ENCODE measurements at regions not wholly inside any gene's neighbourhood (a gene's known extent, or its start where the extent isn't known, plus 50 kb on each side); places are given as distances from the start of the nearest gene placed in this dataset.

GRCh38 chr9:106637486-106637885 is 225.5 kb upstream of the ZNF462 start:
- Histone ChIP-seq H4K8ac (replicated peaks; ENCODE audit: insufficient read length, low read depth, low read length) (no peak overlapping the region), H3K4ac (ENCODE audit: low read depth, low read length) (no peak overlapping the region), H3K79me1 (ENCODE audit: insufficient read depth, low read depth, low read length, poor library complexity, severe bottlenecking) (no peaks in the 10 kb centered on the region), H2BK5ac (ENCODE audit: insufficient read length, low read length) (no peak overlapping the region), H3K4me1 (ENCODE audit: insufficient read depth, low read length) (no peaks in the 10 kb centered on the region), H2BK15ac (ENCODE audit: low read depth, low read length) (no peak overlapping the region), H2BK120ac (ENCODE audit: low read depth, low read length, poor library complexity, severe bottlenecking) (no peak overlapping the region), H2AFZ (ENCODE audit: low read length) (no peak overlapping the region), H3K23ac (ENCODE audit: insufficient read length, low read depth, low read length) (no peak overlapping the region), H4K5ac (ENCODE audit: insufficient read length, low read depth, low read length) (no peak overlapping the region), H4K91ac (ENCODE audit: insufficient read length, low read depth, low read length) (no peak overlapping the region), H3K79me2 (ENCODE audit: insufficient read depth, low read length) (no peaks in the 10 kb centered on the region), H3K27me3 (ENCODE audit: insufficient read depth, low read length) (no peaks in the 10 kb centered on the region), H3K4me2 (ENCODE audit: insufficient read depth, insufficient read length, low read length) (no peak overlapping the region), H2BK20ac (ENCODE audit: low read depth, low read length, poor library complexity, severe bottlenecking) (no peak overlapping the region), H3T11ph (ENCODE audit: low read length) (no peak overlapping the region), H3K18ac (ENCODE audit: insufficient read length, low read depth, low read length) (no peak overlapping the region), H3K56ac (ENCODE audit: insufficient read length, low read depth, low read length) (no peak overlapping the region), H3K9ac (ENCODE audit: extremely low read depth, insufficient read length, low read length) (no peak overlapping the region), H4K20me1 (ENCODE audit: control insufficient read depth, insufficient read depth, insufficient read length) (no peaks in the 10 kb centered on the region), H2AK5ac (ENCODE audit: insufficient read length, low read length) (no peak overlapping the region), H3K27ac (ENCODE audit: insufficient read length, low read depth, low read length) (no peak overlapping the region), H3K14ac (ENCODE audit: insufficient read depth, low read length) (no peak overlapping the region), H2BK12ac (ENCODE audit: insufficient read length, low read depth, low read length) (no peak overlapping the region), H3K9me3 (ENCODE audit: control insufficient read depth, low read depth, low read length) (no peaks in the 10 kb centered on the region), H3K23me2 (ENCODE audit: insufficient read length, low read depth, low read length, poor library complexity, severe bottlenecking) (no peaks in the 10 kb centered on the region)
- Mint-ChIP-seq H3K9me3 (no peaks in the 10 kb centered on the region; a peak in 2 of 5 replicates), H3K4me1 (peaks cover 3 to 5% of the 10 kb centered on the region in 2 experiments; a peak in 1 of 4 replicates), H3K27ac (no peak overlapping the region), H3K36me3 (ENCODE audit: insufficient read depth in 1 of 3, low read depth in 3 of 3) (no peaks in the 10 kb centered on the region), H3K4me3 (no peak overlapping the region), H3K27me3 (ENCODE audit: low read depth) (no peaks in the 10 kb centered on the region)
- no peak for DNase-seq
- no peak for TF ChIP-seq CTCF (conservative IDR thresholded peaks at IDR 0.05)
- WGBS (ENCODE audit: extremely low coverage, insufficient read length, low lambda C conversion rate) = no CpG with 5 or more reads among the region's 4 CpGs

Data from H9 (cell line).